SK-N-SH (cell line): ENCODE measurements at regions not wholly inside any gene's neighbourhood (a gene's known extent, or its start where the extent isn't known, plus 50 kb on each side); places are given as distances from the start of the nearest gene placed in this dataset.

Source experiments
- CTCF ChIA-PET: fragments of 300-600, 350-600 bp; formaldehyde crosslinking; extraction: SDS; loops from one replicate; lab custom pipeline; 2021; lab: Yijun Ruan, JAX
- POLR2A ChIA-PET: fragments of 350-600 bp; sonication (Branson Sonifier 250); formaldehyde crosslinking; extraction: SDS; loops from one replicate; lab custom pipeline; 2020; ENCODE audit warnings: antibody characterized with exemption, inconsistent platforms; lab: Yijun Ruan, JAX
- DNase-seq: peaks from one replicate; pipeline ENCODE4 v3.0.0; 2012
- H2AFZ ChIP-seq: fragments of 200-600 bp; sonication (generic); 2 replicates; pipeline ENCODE4 v1.8.1; 2016; ENCODE audit warnings: antibody characterized with exemption, mild to moderate bottlenecking, low read depth
- H3F3A ChIP-seq: fragments of 200-600 bp; sonication (generic); replicated peaks from 2 replicates; pipeline ENCODE3; 2016; ENCODE audit warnings: antibody characterized with exemption, mild to moderate bottlenecking; ENCODE audit not compliant: insufficient read depth
- H3K27ac ChIP-seq, 2 experiments: fragments of 200-500 bp in 1 of 2; fragments of 200-600 bp in 1 of 2; sonication (Bioruptor generic) in 1 of 2; sonication (generic), shearing (Covaris generic) in 1 of 2; 2 replicates each; pipeline versions ENCODE4 v1.5.1 to v1.6.1; 2014 to 2016; ENCODE audit warnings: low read depth in 2 of 2, inconsistent platforms in 1 of 2, low read length in 1 of 2, mild to moderate bottlenecking in 1 of 2, mixed read lengths in 1 of 2
- H3K27me3 ChIP-seq: fragments of 200-600 bp; sonication (generic), shearing (Covaris generic); 2 replicates; pipeline ENCODE4 v1.6.1; 2016; ENCODE audit warnings: mixed run types; ENCODE audit not compliant: insufficient read depth
- H3K36me3 ChIP-seq, 2 experiments: fragments of 200-500 bp in 1 of 2; fragments of 200-600 bp in 1 of 2; sonication (Bioruptor generic) in 1 of 2; sonication (generic) in 1 of 2; replicated peaks in 1 of 2; 2 replicates each; pipeline versions ENCODE3 to v1.5.1; 2014 to 2016; ENCODE audit warnings: low read length in 1 of 2, mild to moderate bottlenecking in 1 of 2; ENCODE audit not compliant: insufficient read depth in 2 of 2, control insufficient read depth in 1 of 2
- H3K4me1 ChIP-seq, 2 experiments: fragments of 200-500 bp in 1 of 2; fragments of 200-600 bp in 1 of 2; sonication (Bioruptor generic) in 1 of 2; sonication (generic), shearing (Covaris generic) in 1 of 2; 2 replicates each; pipeline versions ENCODE4 v1.5.1 to v1.6.1; 2014 to 2016; ENCODE audit warnings: low read depth in 1 of 2, low read length in 1 of 2, mixed run types in 1 of 2; ENCODE audit not compliant: insufficient read depth in 2 of 2, control insufficient read depth in 1 of 2
- H3K4me2 ChIP-seq: fragments of 200-600 bp; sonication (generic), shearing (Covaris generic); 2 replicates; pipeline ENCODE4 v1.6.1; 2017; ENCODE audit warnings: mixed run types
- H3K4me3 ChIP-seq, 2 experiments: fragments of 200-500 bp in 1 of 2; fragments of 200-600 bp in 1 of 2; sonication (Bioruptor generic) in 1 of 2; sonication (generic), shearing (Covaris generic) in 1 of 2; 2 replicates each; pipeline versions ENCODE4 v1.5.1 to v1.8.1; 2014 to 2016; ENCODE audit warnings: low read depth in 2 of 2, inconsistent platforms in 1 of 2, low read length in 1 of 2, mild to moderate bottlenecking in 1 of 2, mixed read lengths in 1 of 2, moderate library complexity in 1 of 2
- H3K79me2 ChIP-seq: fragments of 200-600 bp; sonication (generic); 2 replicates; pipeline ENCODE4 v1.8.1; 2017; ENCODE audit warnings: mild to moderate bottlenecking; ENCODE audit not compliant: insufficient read depth
- H3K9ac ChIP-seq: fragments of 200-600 bp; sonication (generic); 2 replicates; pipeline ENCODE4 v1.6.1; 2017; ENCODE audit warnings: mixed run types
- H3K9me2 ChIP-seq: fragments of 200-600 bp; sonication (generic); 2 replicates; pipeline ENCODE4 v1.6.1; 2017; ENCODE audit warnings: mixed run types
- H3K9me3 ChIP-seq: fragments of 200-600 bp; sonication (generic); 2 replicates; pipeline ENCODE4 v1.6.1; 2017; ENCODE audit warnings: mixed run types, mild to moderate bottlenecking, moderate library complexity
- H4K20me1 ChIP-seq: fragments of 200-600 bp; sonication (generic); 2 replicates; pipeline ENCODE4 v1.6.1; 2017; ENCODE audit warnings: mild to moderate bottlenecking, mixed run types; ENCODE audit not compliant: insufficient read depth
- CHD2 ChIP-seq: fragments of 150-350 bp; IDR thresholded peaks from 2 replicates; pipeline ENCODE4 v1.6.1; 2018; ENCODE audit warnings: low read length; ENCODE audit not compliant: partially characterized antibody
- FOXJ3 ChIP-seq: sonication (generic); formaldehyde crosslinking; IDR thresholded peaks from 2 replicates; pipeline ENCODE4 v1.5.1; 2020; ENCODE audit warnings: mild to moderate bottlenecking, missing genetic modification reagents
- RCOR1 ChIP-seq: fragments of 150-350 bp; IDR thresholded peaks from 2 replicates; pipeline ENCODE4 v1.6.1; 2017; ENCODE audit warnings: antibody characterized with exemption, low read length
- RXRA ChIP-seq: IDR thresholded peaks from 2 replicates; pipeline ENCODE4 v1.4.0; 2012; ENCODE audit warnings: low read depth, mild to moderate bottlenecking, borderline replicate concordance
- SMC3 ChIP-seq: IDR thresholded peaks from 2 replicates; pipeline ENCODE4 v1.6.1; 2012; ENCODE audit warnings: low read depth, low read length, improper control_type of control experiment
- TAF1 ChIP-seq: IDR thresholded peaks from 2 replicates; pipeline ENCODE4 v1.6.1; 2012; ENCODE audit warnings: low read depth, mild to moderate bottlenecking, low read length, moderate library complexity, borderline replicate concordance
- WGBS: methylation state at CpG from one replicate; pipeline ENCODE4 v1.1.6; 2017; ENCODE audit warnings: low lambda C conversion rate; 5-methylcytosine and 5-hydroxymethylcytosine counted together
- TF ChIP-seq, protein P1 (sequence below): fragments of 150-350 bp; IDR thresholded peaks from 2 replicates; pipeline ENCODE4 v1.6.1; 2017; ENCODE audit warnings: antibody characterized with exemption, low read length, low read depth, borderline replicate concordance

DNA sequence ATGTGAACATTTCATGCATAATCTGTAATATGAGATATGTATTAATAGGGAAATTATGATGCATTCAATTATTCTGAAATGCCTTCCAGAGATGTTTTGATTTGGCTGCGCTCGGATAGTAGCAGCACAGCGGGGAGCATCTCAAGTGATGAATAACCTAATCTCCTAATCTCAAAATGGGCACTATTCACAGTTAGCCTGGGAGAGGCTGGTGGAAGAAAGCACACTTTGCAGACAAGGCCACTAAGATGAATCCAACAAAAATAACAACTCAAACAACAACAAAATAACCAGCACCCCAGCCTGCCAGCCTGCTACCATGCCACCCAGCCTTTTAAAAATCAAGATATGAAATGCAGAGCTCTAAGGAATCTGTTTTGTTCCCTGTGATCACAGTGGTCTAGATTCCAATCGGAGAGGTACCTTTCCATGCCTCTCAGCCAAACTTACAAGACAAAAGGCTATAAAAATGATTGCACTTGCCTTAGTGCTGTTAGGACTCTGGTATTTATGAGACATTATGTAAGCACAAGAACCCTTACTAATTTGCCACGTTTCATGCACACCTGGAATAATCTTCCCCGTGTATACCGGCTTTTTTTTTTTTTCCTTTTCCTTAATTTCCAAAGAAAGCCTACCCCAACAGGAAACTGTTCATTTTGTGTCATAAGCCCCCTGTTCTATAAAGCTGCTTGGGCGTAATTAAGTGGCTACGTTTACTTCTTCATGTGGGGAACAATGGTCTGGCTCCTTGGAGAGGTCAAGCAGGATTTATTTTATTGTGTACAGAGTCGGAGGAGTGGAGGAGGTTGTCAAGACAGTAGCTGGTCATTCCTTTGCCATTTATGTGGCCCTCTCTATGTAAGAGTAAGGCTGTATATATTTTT, 526.9 kb upstream of the FANCL start:
- no peaks in the 10 kb centered on the region for H3K36me3 ChIP-seq
- peaks cover 0 to 12% of the 10 kb centered on the region in 2 experiments; a peak in 2 of 4 replicates for H3K4me1 ChIP-seq
- H4K20me1 ChIP-seq: no peaks in the 10 kb centered on the region
- no peak overlapping the region for H3K4me3 ChIP-seq
- CTCF ChIA-PET: interaction anchor here (1.0 to 1.5 kb wide), 2 partner anchors 117 to 1782 kb away, joined by 3 to 4 read pairs; no protein-coding TSS in a partner anchor
- H3K79me2 ChIP-seq: no peaks in the 10 kb centered on the region
- no peaks in the 10 kb centered on the region for H3K27me3 ChIP-seq
- no peaks in the 10 kb centered on the region for H3F3A ChIP-seq
- H3K9ac ChIP-seq: no peak overlapping the region
- POLR2A ChIA-PET: no interaction called here
- no peaks in the 10 kb centered on the region for H3K9me2 ChIP-seq
- WGBS: 55% methylated on average over 10 of the region's 10 CpGs
- DNase-seq: no peak
- no peak overlapping the region for H2AFZ ChIP-seq
- H3K27ac ChIP-seq: no peak overlapping the region
- no peak overlapping the region for H3K4me2 ChIP-seq
- no peaks in the 10 kb centered on the region for H3K9me3 ChIP-seq
- TF ChIP-seq RCOR1 (no peak), FOXJ3 (no peak), CHD2 (no peak)
- TF ChIP-seq, all 33 proteins: peak for 0

DNA sequence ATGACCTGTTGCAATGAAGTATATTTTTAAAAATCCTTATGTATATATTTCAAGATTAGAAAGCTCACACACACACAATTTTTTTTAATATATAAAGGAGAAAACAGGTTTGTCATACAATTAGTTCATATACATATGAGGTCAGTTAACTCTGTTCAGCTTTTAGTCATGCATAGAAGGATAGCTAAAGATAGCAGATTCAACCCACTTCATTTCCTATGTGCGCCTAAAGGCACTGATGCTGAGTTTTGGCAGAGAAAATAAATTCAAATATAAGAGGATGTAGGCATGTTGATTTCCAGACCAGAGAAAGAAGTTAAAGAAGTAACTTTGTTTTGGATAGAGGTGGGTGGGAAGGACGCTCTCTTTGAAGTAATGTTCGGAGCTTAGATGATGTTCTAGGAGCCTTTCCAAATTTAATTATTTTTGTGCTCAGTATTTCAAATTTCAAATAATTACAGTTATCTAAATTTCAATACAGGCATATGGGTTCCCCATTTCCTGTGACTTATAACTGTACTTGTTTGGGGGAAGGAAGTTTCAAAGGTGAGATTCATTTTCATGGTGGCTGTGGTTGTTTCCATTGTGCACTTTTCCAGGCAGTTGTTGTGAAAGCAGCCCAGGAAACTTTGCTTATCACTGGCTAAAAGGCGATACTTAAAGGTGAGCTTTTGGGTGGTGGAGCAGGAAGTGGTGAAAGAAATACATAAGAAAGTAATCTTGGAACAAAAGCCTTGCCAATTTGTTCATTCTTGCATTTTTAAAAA, 523.4 kb upstream of the FANCL start:
- Histone ChIP-seq H3K27me3 (no peaks in the 10 kb centered on the region), H3K4me2 (no peak overlapping the region), H3K9me3 (no peaks in the 10 kb centered on the region), H3K36me3 (no peaks in the 10 kb centered on the region), H3K4me1 (peaks cover 0 to 3% of the 10 kb centered on the region in 2 experiments; a peak in 2 of 4 replicates), H3K9me2 (no peaks in the 10 kb centered on the region), H4K20me1 (no peaks in the 10 kb centered on the region), H3K27ac (no peak overlapping the region), H3F3A (no peaks in the 10 kb centered on the region), H3K79me2 (no peaks in the 10 kb centered on the region), H3K9ac (no peak overlapping the region), H3K4me3 (no peak overlapping the region), H2AFZ (no peak overlapping the region)
- DNase-seq: no peak
- CTCF ChIA-PET: interaction anchor here (2.1 kb wide), 1 partner anchor 418 kb away, joined by 15 read pairs; no protein-coding TSS in a partner anchor
- 58% methylated on average over 4 of the region's 4 CpGs for WGBS
- POLR2A ChIA-PET: no interaction called here
- TF ChIP-seq SMC3: no peak
- TF ChIP-seq, protein P1, sequence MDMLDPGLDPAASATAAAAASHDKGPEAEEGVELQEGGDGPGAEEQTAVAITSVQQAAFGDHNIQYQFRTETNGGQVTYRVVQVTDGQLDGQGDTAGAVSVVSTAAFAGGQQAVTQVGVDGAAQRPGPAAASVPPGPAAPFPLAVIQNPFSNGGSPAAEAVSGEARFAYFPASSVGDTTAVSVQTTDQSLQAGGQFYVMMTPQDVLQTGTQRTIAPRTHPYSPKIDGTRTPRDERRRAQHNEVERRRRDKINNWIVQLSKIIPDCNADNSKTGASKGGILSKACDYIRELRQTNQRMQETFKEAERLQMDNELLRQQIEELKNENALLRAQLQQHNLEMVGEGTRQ: no peak
- TF ChIP-seq TAF1: no peak
- no peak for TF ChIP-seq RXRA
